ENCODE measurements at regions not wholly inside any gene's neighbourhood (a gene's known extent, or its start where the extent isn't known, plus 50 kb on each side); places are given as distances from the start of the nearest gene placed in this dataset.

GRCh38 chr4:169902658-169903345 lies 123.4 kb downstream of the MFAP3L start:
- no peak for TF ChIP-seq CTCF (IDR thresholded peaks at IDR 0.05)
- TF ChIP-seq POLR2AphosphoS5 (IDR thresholded peaks at IDR 0.05): no peak

Data from breast epithelium (tissue), 3 donors.